22Rv1 (cell line): ENCODE measurements at regions not wholly inside any gene's neighbourhood (a gene's known extent, or its start where the extent isn't known, plus 50 kb on each side); places are given as distances from the start of the nearest gene placed in this dataset.
"Not testable (repeated sequence)": the region's sequence is repeated elsewhere in the genome, so short reads cannot be mapped to it uniquely, and the experiment has no call there.

Experiments used
- H3K27ac ChIP-seq: fragments of 450-650 bp; 2 replicates; pipeline ENCODE4 v1.5.1; 2017
- CTCF ChIP-seq: fragments of 450-650 bp; IDR thresholded peaks from 2 replicates; pipeline ENCODE4 v1.5.1; 2017; ENCODE audit warnings: mild to moderate bottlenecking
- ZFX ChIP-seq: fragments of 450-650 bp; IDR thresholded peaks from 2 replicates; pipeline ENCODE4 v1.6.1; 2017; ENCODE audit warnings: antibody characterized with exemption, borderline replicate concordance

- TF ChIP-seq ZFX (no peak), CTCF (no peak)
- no peak overlapping the region for H3K27ac ChIP-seq
Measured at GRCh38 chr15:66994927-66995656, 70.3 kb upstream of the SMAD3 start.

- H3K27ac ChIP-seq: no peak overlapping the region
- no peak for TF ChIP-seq ZFX
- TF ChIP-seq CTCF: no peak
Measured at GRCh38 chr15:66996094-66996493, 69.3 kb upstream of the SMAD3 start.

- no peak for TF ChIP-seq ZFX
- TF ChIP-seq CTCF: no peak
- no peak overlapping the region for H3K27ac ChIP-seq
Measured at GRCh38 chr15:66997212-66997611, 68.2 kb upstream of the SMAD3 start.

- not testable (repeated sequence) for H3K27ac ChIP-seq
Measured at GRCh38 chr15:66998234-66998633, 67.2 kb upstream of the SMAD3 start.

- TF ChIP-seq ZFX: no peak
- TF ChIP-seq CTCF: no peak
- H3K27ac ChIP-seq: no peak overlapping the region
Measured at GRCh38 chr15:66999046-66999968, 66.1 kb upstream of the SMAD3 start.

GRCh38 chr15:67000896-67001295, 64.5 kb upstream of the SMAD3 start:
- no peak for TF ChIP-seq CTCF
- no peak for TF ChIP-seq ZFX
- H3K27ac ChIP-seq: no peak overlapping the region

GRCh38 chr15:67002368-67002767, 63.0 kb upstream of the SMAD3 start:
- H3K27ac ChIP-seq: no peak overlapping the region
- TF ChIP-seq ZFX (no peak), CTCF (no peak)
